ENCODE measurements at regions not wholly inside any gene's neighbourhood (a gene's known extent, or its start where the extent isn't known, plus 50 kb on each side); places are given as distances from the start of the nearest gene placed in this dataset.

DNA sequence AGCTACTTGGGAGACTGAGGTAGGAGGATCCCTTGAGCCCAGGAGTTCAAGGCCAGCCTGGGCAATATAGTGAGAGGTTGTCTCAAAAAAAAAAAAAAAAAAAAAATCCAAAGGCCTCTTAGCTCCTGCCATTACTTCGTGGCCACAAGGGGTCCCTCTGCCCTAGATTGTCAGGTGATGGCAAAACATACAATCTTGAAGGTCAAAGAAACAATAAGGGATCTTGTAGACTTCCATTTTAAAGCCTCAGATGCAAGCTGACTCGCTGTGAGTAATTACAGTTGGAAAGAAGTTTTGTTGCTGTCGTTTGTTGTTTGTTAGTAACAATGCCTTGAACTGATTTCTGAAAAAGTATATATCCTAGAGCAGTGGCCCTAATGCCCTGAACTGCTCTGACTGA lies 55.9 kb upstream of the PLCL2 start:
- no peaks in the 10 kb centered on the region for H3K36me3 ChIP-seq (ENCODE audit: insufficient read depth, low read length)
- no peaks in the 10 kb centered on the region for H3K27me3 ChIP-seq (ENCODE audit: insufficient read depth, low read length)
- H3K4me3 ChIP-seq (ENCODE audit: low read length), result no peak overlapping the region
- no peaks in the 10 kb centered on the region for H3K9me3 ChIP-seq (ENCODE audit: low read length)
- no peak overlapping the region for H2AFZ ChIP-seq (ENCODE audit: low read depth, low read length)
- H3K4me1 ChIP-seq (ENCODE audit: insufficient read depth, low read length), result no peaks in the 10 kb centered on the region

DNA sequence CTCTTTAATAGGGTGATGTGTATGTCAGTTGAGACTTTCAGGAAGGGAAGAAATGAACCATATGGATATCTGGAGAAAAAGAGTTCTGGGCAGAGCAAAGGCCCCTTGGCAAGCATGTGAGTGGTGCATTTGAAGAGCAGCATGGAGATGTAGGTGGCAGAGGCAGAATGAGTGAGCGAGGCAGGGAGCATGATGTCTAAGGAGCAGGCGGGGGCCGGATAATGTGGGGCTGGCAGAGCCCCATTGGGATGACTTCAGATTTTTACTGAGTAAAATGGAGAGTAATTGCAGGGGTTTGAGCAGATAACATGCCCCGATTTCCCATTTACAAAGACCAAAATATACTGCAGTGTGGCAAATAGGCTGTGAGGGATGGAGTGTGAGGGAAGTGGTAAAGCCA lies 52.9 kb upstream of the PLCL2 start:
- Histone ChIP-seq H3K9me3 (ENCODE audit: low read length) (no peaks in the 10 kb centered on the region), H3K36me3 (ENCODE audit: insufficient read depth, low read length) (no peaks in the 10 kb centered on the region), H3K4me3 (ENCODE audit: low read length) (no peak overlapping the region), H3K27me3 (ENCODE audit: insufficient read depth, low read length) (no peaks in the 10 kb centered on the region), H2AFZ (ENCODE audit: low read depth, low read length) (no peak overlapping the region), H3K4me1 (ENCODE audit: insufficient read depth, low read length) (no peaks in the 10 kb centered on the region)

DNA sequence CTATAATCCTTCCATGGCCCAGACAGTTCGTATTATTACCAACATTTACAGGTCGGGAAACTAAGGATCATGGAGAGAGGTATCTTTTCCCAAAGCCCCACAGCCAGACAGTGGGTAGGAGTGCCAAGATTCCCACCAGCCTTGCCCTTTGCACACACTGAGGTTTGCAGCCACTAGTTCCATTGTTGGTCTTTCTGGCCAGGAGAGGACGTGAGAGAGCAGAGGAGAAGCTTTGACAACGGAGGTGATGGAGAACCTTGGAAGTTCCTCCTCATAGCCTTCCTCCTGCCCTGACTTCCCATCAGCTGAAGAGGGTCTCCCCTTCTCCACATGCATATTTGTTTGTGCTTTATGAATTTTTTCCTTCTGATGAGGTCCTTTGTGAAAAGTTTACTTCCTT lies 50.5 kb upstream of the PLCL2 start:
- no peak overlapping the region for H2AFZ ChIP-seq (ENCODE audit: low read depth, low read length)
- H3K9me3 ChIP-seq (ENCODE audit: low read length), result no peaks in the 10 kb centered on the region
- H3K4me3 ChIP-seq (ENCODE audit: low read length), result no peak overlapping the region
- H3K4me1 ChIP-seq (ENCODE audit: insufficient read depth, low read length), result no peaks in the 10 kb centered on the region
- no peaks in the 10 kb centered on the region for H3K27me3 ChIP-seq (ENCODE audit: insufficient read depth, low read length)
- H3K36me3 ChIP-seq (ENCODE audit: insufficient read depth, low read length), result no peaks in the 10 kb centered on the region

DNA sequence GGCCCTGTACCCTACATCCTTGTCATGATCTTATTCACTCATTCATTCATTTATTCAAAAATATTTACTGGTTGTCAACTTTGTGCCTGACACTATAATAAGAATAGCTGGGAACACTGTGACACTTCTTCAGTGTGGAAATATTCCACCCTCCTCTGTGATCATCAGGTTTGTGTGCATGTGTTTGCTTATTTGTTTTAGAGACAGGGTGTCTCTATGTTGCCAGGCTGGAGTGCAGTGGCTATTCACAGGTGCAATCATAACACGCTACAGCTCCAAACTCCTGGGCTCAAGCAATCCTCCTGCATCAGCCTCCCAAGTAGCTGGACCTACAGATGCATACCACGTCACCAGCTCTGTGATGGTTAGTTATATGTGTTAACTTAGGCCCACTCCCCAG lies 50.0 kb upstream of the PLCL2 start:
- H2AFZ ChIP-seq (ENCODE audit: low read depth, low read length), result no peak overlapping the region
- H3K36me3 ChIP-seq (ENCODE audit: insufficient read depth, low read length), result no peaks in the 10 kb centered on the region
- H3K9me3 ChIP-seq (ENCODE audit: low read length), result no peaks in the 10 kb centered on the region
- H3K27me3 ChIP-seq (ENCODE audit: insufficient read depth, low read length), result no peaks in the 10 kb centered on the region
- H3K4me3 ChIP-seq (ENCODE audit: low read length), result no peak overlapping the region
- no peaks in the 10 kb centered on the region for H3K4me1 ChIP-seq (ENCODE audit: insufficient read depth, low read length)
